ENCODE measurements at regions not wholly inside any gene's neighbourhood (a gene's known extent, or its start where the extent isn't known, plus 50 kb on each side); places are given as distances from the start of the nearest gene placed in this dataset.

- no peak for DNase-seq
- Histone ChIP-seq H3K36me3 (ENCODE audit: low read depth) (no peaks in the 10 kb centered on the region), H4K20me1 (ENCODE audit: insufficient read depth) (no peaks in the 10 kb centered on the region), H3K4me1 (replicated peaks; ENCODE audit: insufficient read depth) (no peaks in the 10 kb centered on the region), H3K27me3 (ENCODE audit: insufficient read depth, low read depth) (peaks cover 24% of the 10 kb centered on the region), H3K4me2 (no peak overlapping the region), H3F3A (ENCODE audit: insufficient read depth, low read depth) (no peaks in the 10 kb centered on the region), H3K79me2 (ENCODE audit: low read depth) (no peaks in the 10 kb centered on the region), H3K9me2 (ENCODE audit: insufficient read depth) (no peaks in the 10 kb centered on the region), H2AFZ (no peak overlapping the region), H3K4me3 (no peak overlapping the region), H3K27ac (no peak overlapping the region), H3K9me3 (ENCODE audit: insufficient read depth, low read depth) (no peaks in the 10 kb centered on the region)
- no TSS peak for BruUV-seq (replicated peaks)
- CTCF ChIA-PET: interaction anchor here (1.0 kb wide), 1 partner anchor 410 kb away, joined by 3 read pairs; no protein-coding TSS in a partner anchor
- POLR2A ChIA-PET (ENCODE audit: unreplicated experiment): no interaction called here
- intact Hi-C loops (cut with micrococcal nuclease; ENCODE audit: unreplicated experiment): loop anchor here (2.0 to 5.0 kb wide), 4 partner anchors 164 to 1128 kb away; no protein-coding TSS in a partner anchor
- no peak for TF ChIP-seq CTCF (conservative IDR thresholded peaks at IDR 0.05)
- TF ChIP-seq EZH2 (IDR thresholded peaks at IDR 0.05; ENCODE audit: low read depth): no peak
These were observed 744.1 kb downstream of the UQCRFS1 start for GRCh38 chr19:28468701-28469459.

- no peaks in the 10 kb centered on the region for H3K9me3 ChIP-seq (ENCODE audit: insufficient read depth, low read depth)
- H3F3A ChIP-seq (ENCODE audit: insufficient read depth, low read depth): no peaks in the 10 kb centered on the region
- H3K27ac ChIP-seq: no peak overlapping the region
- BruUV-seq (replicated peaks): no TSS peak
- intact Hi-C loops (cut with micrococcal nuclease; ENCODE audit: unreplicated experiment): loop anchor here (5.0 kb wide), 3 partner anchors 246 to 1131 kb away; no protein-coding TSS in a partner anchor
- H3K4me1 ChIP-seq (replicated peaks; ENCODE audit: insufficient read depth): no peaks in the 10 kb centered on the region
- TF ChIP-seq EZH2 (IDR thresholded peaks at IDR 0.05; ENCODE audit: low read depth): no peak
- peak; percentile 84 for TF ChIP-seq CTCF (conservative IDR thresholded peaks at IDR 0.05)
- ChIA-PET CTCF (no interaction called here), POLR2A (ENCODE audit: unreplicated experiment) (no interaction called here)
- no peak overlapping the region for H3K4me3 ChIP-seq
- no peak overlapping the region for H3K4me2 ChIP-seq
- H2AFZ ChIP-seq: no peak overlapping the region
- no peaks in the 10 kb centered on the region for H3K79me2 ChIP-seq (ENCODE audit: low read depth)
- no peaks in the 10 kb centered on the region for H3K36me3 ChIP-seq (ENCODE audit: low read depth)
- H4K20me1 ChIP-seq (ENCODE audit: insufficient read depth): no peaks in the 10 kb centered on the region
- H3K27me3 ChIP-seq (ENCODE audit: insufficient read depth, low read depth): peaks cover 24% of the 10 kb centered on the region
- DNase-seq: peak in 1 of 2 experiments; percentile 26
- H3K9me2 ChIP-seq (ENCODE audit: insufficient read depth): no peaks in the 10 kb centered on the region
These were observed 746.6 kb downstream of the UQCRFS1 start for GRCh38 chr19:28466107-28467045.

GRCh38 chr19:28465371-28466086 lies 747.4 kb downstream of the UQCRFS1 start:
- Histone ChIP-seq H3F3A (ENCODE audit: insufficient read depth, low read depth) (no peaks in the 10 kb centered on the region), H3K9me3 (ENCODE audit: insufficient read depth, low read depth) (no peaks in the 10 kb centered on the region), H3K9me2 (ENCODE audit: insufficient read depth) (no peaks in the 10 kb centered on the region), H3K27me3 (ENCODE audit: insufficient read depth, low read depth) (peaks cover 31% of the 10 kb centered on the region), H2AFZ (no peak overlapping the region), H3K36me3 (ENCODE audit: low read depth) (no peaks in the 10 kb centered on the region), H4K20me1 (ENCODE audit: insufficient read depth) (no peaks in the 10 kb centered on the region), H3K4me2 (no peak overlapping the region), H3K4me3 (no peak overlapping the region), H3K27ac (no peak overlapping the region), H3K4me1 (replicated peaks; ENCODE audit: insufficient read depth) (no peaks in the 10 kb centered on the region), H3K79me2 (ENCODE audit: low read depth) (no peaks in the 10 kb centered on the region)
- no peak for DNase-seq
- ChIA-PET POLR2A (ENCODE audit: unreplicated experiment) (no interaction called here), CTCF (no interaction called here)
- intact Hi-C loops (cut with micrococcal nuclease; ENCODE audit: unreplicated experiment): loop anchor here (5.0 kb wide), 3 partner anchors 247 to 1132 kb away; no protein-coding TSS in a partner anchor
- no TSS peak for BruUV-seq (replicated peaks)
- no peak for TF ChIP-seq EZH2 (IDR thresholded peaks at IDR 0.05; ENCODE audit: low read depth)
- TF ChIP-seq CTCF (conservative IDR thresholded peaks at IDR 0.05): no peak

All from PC-9 (cell line).